ENCODE measurements at regions not wholly inside any gene's neighbourhood (a gene's known extent, or its start where the extent isn't known, plus 50 kb on each side); places are given as distances from the start of the nearest gene placed in this dataset.

DNA sequence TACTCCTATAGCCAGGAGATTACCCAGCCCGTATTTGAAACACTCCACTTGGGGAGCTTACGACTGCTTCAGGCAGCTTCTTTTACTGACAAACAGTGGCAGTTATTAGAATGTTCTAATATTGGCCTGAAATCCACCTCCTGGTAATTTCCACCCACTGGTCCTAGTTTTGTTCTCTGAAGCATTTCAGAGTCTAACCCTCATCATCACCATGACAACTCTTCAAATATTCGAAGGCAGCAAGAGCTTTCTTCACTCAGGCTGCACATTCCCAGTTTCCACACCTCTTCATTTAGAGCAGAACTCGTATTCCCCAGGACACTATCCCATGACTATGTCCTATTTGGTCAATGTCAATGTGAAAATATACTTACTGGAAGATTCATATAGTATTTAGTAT is 325.6 kb downstream of the UBE3D start:
- DNase-seq (ENCODE audit: low read depth in 6 of 9, low spot score in 9 of 9), result no peak
- Histone ChIP-seq H3K4me3 (ENCODE audit: low read length in 2 of 2) (no peak overlapping the region), H3K27me3 (ENCODE audit: control insufficient read depth in 2 of 2, insufficient read depth in 1 of 2, low read length in 1 of 2) (no peaks in the 10 kb centered on the region), H3K27ac (ENCODE audit: low read depth in 1 of 2, low read length in 1 of 2) (no peak overlapping the region), H3K9me3 (ENCODE audit: control insufficient read depth in 2 of 2, insufficient read depth in 1 of 2, low read length in 1 of 2) (no peaks in the 10 kb centered on the region), H3K36me3 (ENCODE audit: control insufficient read depth in 2 of 2, insufficient read depth in 2 of 2, low read length in 1 of 2) (no peaks in the 10 kb centered on the region), H3K4me1 (ENCODE audit: control insufficient read depth in 2 of 2, insufficient read depth in 2 of 2, low read length in 2 of 2) (no peaks in the 10 kb centered on the region)
- 83% methylated on average over 4 of the region's 4 CpGs for WGBS

DNA sequence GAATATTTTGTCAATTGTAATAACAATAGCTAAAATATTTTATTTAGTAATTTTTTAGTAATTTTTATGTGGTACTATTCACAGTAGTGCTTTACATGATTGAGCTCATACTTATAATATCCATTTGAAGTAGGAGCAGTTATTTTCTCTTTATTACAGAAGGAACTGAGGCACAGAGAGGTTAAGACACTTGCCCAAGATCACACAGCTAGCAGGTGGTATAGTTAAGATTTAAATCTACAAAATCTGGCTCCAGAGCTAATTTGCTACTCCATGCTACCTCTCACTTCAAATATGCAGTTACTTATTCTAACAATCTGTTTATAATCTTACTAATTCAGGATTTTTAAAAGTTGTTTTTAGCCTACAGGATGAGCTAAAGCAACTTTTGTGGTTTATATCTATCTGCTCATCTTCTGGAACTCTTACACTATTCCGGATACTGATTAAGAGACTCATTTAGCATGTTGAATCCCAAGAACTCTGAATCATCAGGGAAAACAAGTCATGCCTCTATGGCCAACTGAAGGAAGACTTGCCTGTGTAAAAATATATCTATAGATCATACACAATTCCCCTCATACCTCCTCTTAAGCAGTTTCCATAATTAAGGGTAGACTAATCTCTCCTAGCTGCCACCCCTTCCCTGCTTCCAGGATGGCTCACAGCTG is 324.2 kb downstream of the UBE3D start:
- no peak for DNase-seq (ENCODE audit: low read depth in 6 of 9, low spot score in 9 of 9)
- whole genome bisulfite sequencing, result 100% methylated on average over 1 of the region's 1 CpG
- H3K36me3 ChIP-seq (ENCODE audit: control insufficient read depth in 2 of 2, insufficient read depth in 2 of 2, low read length in 1 of 2), result no peaks in the 10 kb centered on the region
- H3K4me3 ChIP-seq (ENCODE audit: low read length in 2 of 2), result no peak overlapping the region
- no peak overlapping the region for H3K27ac ChIP-seq (ENCODE audit: low read depth in 1 of 2, low read length in 1 of 2)
- H3K4me1 ChIP-seq (ENCODE audit: control insufficient read depth in 2 of 2, insufficient read depth in 2 of 2, low read length in 2 of 2), result no peaks in the 10 kb centered on the region
- H3K27me3 ChIP-seq (ENCODE audit: control insufficient read depth in 2 of 2, insufficient read depth in 1 of 2, low read length in 1 of 2), result no peaks in the 10 kb centered on the region
- no peaks in the 10 kb centered on the region for H3K9me3 ChIP-seq (ENCODE audit: control insufficient read depth in 2 of 2, insufficient read depth in 1 of 2, low read length in 1 of 2)

DNA sequence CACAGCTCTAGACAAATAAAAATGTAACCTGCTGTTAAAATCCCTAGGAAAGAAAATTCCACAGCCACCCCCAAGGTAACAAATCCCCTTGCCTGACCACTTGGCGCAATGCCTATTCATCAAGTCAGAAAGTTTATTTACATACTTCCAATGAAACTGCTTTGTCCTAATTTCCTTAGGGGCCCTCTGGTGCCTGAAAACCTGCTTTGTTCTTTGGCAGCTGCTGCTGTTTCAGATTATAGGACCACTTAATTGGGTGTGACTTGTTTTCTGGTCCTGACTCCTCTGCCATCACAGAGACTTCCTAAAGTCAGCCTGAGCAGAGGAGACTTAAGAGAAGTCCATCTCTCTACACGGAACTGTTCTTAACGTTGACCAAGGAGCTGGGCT is 323.6 kb downstream of the UBE3D start:
- DNase-seq (ENCODE audit: low read depth in 6 of 9, low spot score in 9 of 9), result no peak
- Histone ChIP-seq H3K36me3 (ENCODE audit: control insufficient read depth in 2 of 2, insufficient read depth in 2 of 2, low read length in 1 of 2) (no peaks in the 10 kb centered on the region), H3K4me1 (ENCODE audit: control insufficient read depth in 2 of 2, insufficient read depth in 2 of 2, low read length in 2 of 2) (no peaks in the 10 kb centered on the region), H3K9me3 (ENCODE audit: control insufficient read depth in 2 of 2, insufficient read depth in 1 of 2, low read length in 1 of 2) (no peaks in the 10 kb centered on the region), H3K27me3 (ENCODE audit: control insufficient read depth in 2 of 2, insufficient read depth in 1 of 2, low read length in 1 of 2) (no peaks in the 10 kb centered on the region), H3K27ac (ENCODE audit: low read depth in 1 of 2, low read length in 1 of 2) (no peak overlapping the region), H3K4me3 (ENCODE audit: low read length in 2 of 2) (no peak overlapping the region)
- WGBS, result 85% methylated on average over 3 of the region's 3 CpGs

DNA sequence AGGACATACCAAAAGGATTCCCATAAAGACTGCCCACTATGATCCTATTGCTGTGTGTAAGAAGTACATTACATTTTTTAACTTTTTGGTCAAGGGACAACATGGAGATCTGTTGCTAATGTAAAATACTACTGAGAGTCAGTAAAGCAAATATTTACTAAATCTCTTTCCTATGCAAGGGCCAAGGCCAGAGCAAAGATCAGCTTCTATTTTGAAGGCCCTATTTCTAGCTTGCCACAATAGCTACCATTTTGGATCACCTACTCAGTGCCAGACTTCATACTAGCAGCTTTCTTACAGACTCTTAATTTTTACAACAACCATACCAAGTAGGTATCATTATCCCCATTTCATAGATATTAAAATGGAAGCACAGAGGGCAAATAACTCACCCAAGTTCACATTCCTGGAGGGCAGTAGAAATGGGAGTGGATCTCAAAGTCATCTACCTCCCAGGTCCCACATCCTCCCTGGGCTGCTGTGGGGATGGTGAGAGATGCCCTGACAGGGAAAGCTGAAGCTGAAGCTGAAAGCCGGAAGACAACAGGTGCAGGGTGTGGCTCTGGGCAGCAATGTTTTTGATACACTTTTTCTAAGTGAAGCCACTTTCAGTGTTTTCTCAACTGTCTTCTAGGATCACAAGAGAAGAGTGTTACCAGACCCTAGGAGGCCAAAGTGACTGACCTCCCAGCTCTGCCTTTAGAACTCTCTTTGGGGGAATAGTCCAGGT is 321.2 kb downstream of the UBE3D start:
- Histone ChIP-seq H3K36me3 (ENCODE audit: control insufficient read depth in 2 of 2, insufficient read depth in 2 of 2, low read length in 1 of 2) (no peaks in the 10 kb centered on the region), H3K27ac (ENCODE audit: low read depth in 1 of 2, low read length in 1 of 2) (no peak overlapping the region), H3K27me3 (ENCODE audit: control insufficient read depth in 2 of 2, insufficient read depth in 1 of 2, low read length in 1 of 2) (no peaks in the 10 kb centered on the region), H3K4me3 (ENCODE audit: low read length in 2 of 2) (no peak overlapping the region), H3K9me3 (ENCODE audit: control insufficient read depth in 2 of 2, insufficient read depth in 1 of 2, low read length in 1 of 2) (no peaks in the 10 kb centered on the region), H3K4me1 (ENCODE audit: control insufficient read depth in 2 of 2, insufficient read depth in 2 of 2, low read length in 2 of 2) (no peaks in the 10 kb centered on the region)
- DNase-seq (ENCODE audit: low read depth in 6 of 9, low spot score in 9 of 9), result no peak
- 96% methylated on average over 1 of the region's 1 CpG for WGBS

DNA sequence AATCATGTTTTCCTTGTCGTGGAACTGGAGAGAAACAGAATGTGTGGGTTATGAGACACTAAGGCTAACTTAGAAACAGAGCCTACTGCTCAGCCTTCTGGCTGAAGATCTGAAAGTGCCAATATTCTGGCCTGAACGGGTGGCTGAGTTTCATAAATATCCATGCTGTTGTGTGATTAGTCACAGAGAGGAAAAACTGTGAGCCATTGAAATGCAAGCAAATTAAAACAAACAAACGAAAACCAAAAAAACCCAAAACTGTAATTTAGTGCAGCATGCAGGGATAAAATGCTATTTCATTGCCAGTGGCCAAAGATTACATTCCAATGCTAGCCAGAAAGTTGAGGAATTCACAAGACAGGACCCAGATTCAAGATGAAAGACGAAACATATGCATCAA is 315.1 kb downstream of the UBE3D start:
- no peak for DNase-seq (ENCODE audit: low read depth in 6 of 9, low spot score in 9 of 9)
- H3K4me3 ChIP-seq (ENCODE audit: low read length in 2 of 2), result no peak overlapping the region
- no peaks in the 10 kb centered on the region for H3K36me3 ChIP-seq (ENCODE audit: control insufficient read depth in 2 of 2, insufficient read depth in 2 of 2, low read length in 1 of 2)
- 86% methylated on average over 4 of the region's 4 CpGs for WGBS
- no peak overlapping the region for H3K27ac ChIP-seq (ENCODE audit: low read depth in 1 of 2, low read length in 1 of 2)
- H3K4me1 ChIP-seq (ENCODE audit: control insufficient read depth in 2 of 2, insufficient read depth in 2 of 2, low read length in 2 of 2), result no peaks in the 10 kb centered on the region
- H3K27me3 ChIP-seq (ENCODE audit: control insufficient read depth in 2 of 2, insufficient read depth in 1 of 2, low read length in 1 of 2), result no peaks in the 10 kb centered on the region
- no peaks in the 10 kb centered on the region for H3K9me3 ChIP-seq (ENCODE audit: control insufficient read depth in 2 of 2, insufficient read depth in 1 of 2, low read length in 1 of 2)

DNA sequence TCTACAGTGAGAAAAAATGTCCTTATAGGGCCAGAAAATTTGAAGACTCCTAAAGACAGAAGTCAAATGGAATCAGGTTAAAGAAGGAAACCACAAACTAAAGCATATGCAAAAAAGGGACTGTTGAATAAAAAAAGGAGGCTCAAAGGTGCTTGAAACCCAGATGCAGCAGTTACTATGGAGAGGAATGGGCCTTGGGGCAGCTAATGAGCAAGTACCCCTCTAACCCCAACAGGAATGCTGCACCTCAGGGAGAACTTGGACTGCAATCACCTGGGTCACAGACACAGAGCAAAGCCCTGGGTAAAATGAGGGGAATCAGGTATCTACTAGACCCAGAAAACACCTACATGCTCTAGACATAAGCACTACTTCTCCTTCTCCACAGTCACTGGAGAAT is 313.9 kb downstream of the UBE3D start:
- no peaks in the 10 kb centered on the region for H3K27me3 ChIP-seq (ENCODE audit: control insufficient read depth in 2 of 2, insufficient read depth in 1 of 2, low read length in 1 of 2)
- no peaks in the 10 kb centered on the region for H3K36me3 ChIP-seq (ENCODE audit: control insufficient read depth in 2 of 2, insufficient read depth in 2 of 2, low read length in 1 of 2)
- no peak overlapping the region for H3K27ac ChIP-seq (ENCODE audit: low read depth in 1 of 2, low read length in 1 of 2)
- no peak overlapping the region for H3K4me3 ChIP-seq (ENCODE audit: low read length in 2 of 2)
- DNase-seq (ENCODE audit: low read depth in 6 of 9, low spot score in 9 of 9), result no peak
- no peaks in the 10 kb centered on the region for H3K4me1 ChIP-seq (ENCODE audit: control insufficient read depth in 2 of 2, insufficient read depth in 2 of 2, low read length in 2 of 2)
- H3K9me3 ChIP-seq (ENCODE audit: control insufficient read depth in 2 of 2, insufficient read depth in 1 of 2, low read length in 1 of 2), result no peaks in the 10 kb centered on the region

DNA sequence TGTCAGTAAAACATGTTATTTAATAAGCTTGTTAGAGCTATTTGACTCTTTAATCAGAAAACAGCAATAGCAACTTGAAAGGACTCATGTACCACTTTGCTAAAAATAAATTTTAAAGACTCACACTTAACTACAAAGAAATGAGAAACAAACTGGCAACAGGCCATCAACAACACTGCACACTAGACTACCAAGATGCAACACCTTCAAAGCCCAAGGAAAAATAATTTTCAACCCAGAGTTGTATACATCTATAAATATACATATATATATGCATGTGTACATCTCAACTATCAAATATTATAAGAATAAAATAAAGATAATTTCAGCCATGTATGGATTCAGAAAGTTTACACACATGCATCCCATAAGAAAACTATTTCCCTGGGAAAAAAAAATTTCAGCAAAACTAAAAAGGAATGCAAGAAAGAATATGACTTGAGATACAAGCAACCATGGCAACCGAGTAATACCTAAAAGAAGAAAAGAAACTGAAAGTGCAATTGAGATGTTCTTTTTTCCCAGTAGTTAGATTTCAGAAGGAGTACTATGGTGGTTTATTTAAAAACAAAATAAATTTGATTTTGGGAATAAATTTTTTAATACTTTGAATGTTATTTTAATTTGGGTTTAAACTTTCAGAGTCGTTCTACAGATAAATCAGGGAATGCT is 303.8 kb downstream of the UBE3D start:
- Histone ChIP-seq H3K27ac (ENCODE audit: low read depth in 1 of 2, low read length in 1 of 2) (no peak overlapping the region), H3K9me3 (ENCODE audit: control insufficient read depth in 2 of 2, insufficient read depth in 1 of 2, low read length in 1 of 2) (no peaks in the 10 kb centered on the region), H3K27me3 (ENCODE audit: control insufficient read depth in 2 of 2, insufficient read depth in 1 of 2, low read length in 1 of 2) (no peaks in the 10 kb centered on the region), H3K36me3 (ENCODE audit: control insufficient read depth in 2 of 2, insufficient read depth in 2 of 2, low read length in 1 of 2) (no peaks in the 10 kb centered on the region), H3K4me3 (ENCODE audit: low read length in 2 of 2) (no peak overlapping the region), H3K4me1 (ENCODE audit: control insufficient read depth in 2 of 2, insufficient read depth in 2 of 2, low read length in 2 of 2) (no peaks in the 10 kb centered on the region)
- 93% methylated on average over 2 of the region's 2 CpGs for WGBS
- no peak for DNase-seq (ENCODE audit: low read depth in 6 of 9, low spot score in 9 of 9)

DNA sequence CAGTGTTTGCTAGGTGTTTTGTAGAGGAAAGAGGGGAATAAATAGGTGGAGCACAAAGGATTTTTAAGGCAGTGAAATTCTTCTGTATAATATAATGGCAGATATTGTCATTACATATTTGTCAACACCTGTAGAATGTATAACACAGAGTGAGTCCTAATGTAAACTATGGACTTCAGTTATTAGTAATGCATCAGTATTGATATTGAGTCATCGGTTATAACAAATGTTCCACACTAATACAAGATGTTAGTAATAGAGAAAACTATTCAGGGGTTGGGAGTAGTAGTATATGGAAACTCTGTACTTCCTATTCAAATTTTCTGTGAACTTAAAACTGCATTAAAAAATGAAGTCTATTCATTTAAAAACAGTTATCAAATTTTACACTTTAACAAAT is 299.2 kb downstream of the UBE3D start:
- no peaks in the 10 kb centered on the region for H3K4me1 ChIP-seq (ENCODE audit: control insufficient read depth in 2 of 2, insufficient read depth in 2 of 2, low read length in 2 of 2)
- H3K4me3 ChIP-seq (ENCODE audit: low read length in 2 of 2), result no peak overlapping the region
- no peaks in the 10 kb centered on the region for H3K9me3 ChIP-seq (ENCODE audit: control insufficient read depth in 2 of 2, insufficient read depth in 1 of 2, low read length in 1 of 2)
- H3K27ac ChIP-seq (ENCODE audit: low read depth in 1 of 2, low read length in 1 of 2), result no peak overlapping the region
- DNase-seq (ENCODE audit: low read depth in 6 of 9, low spot score in 9 of 9), result no peak
- H3K27me3 ChIP-seq (ENCODE audit: control insufficient read depth in 2 of 2, insufficient read depth in 1 of 2, low read length in 1 of 2), result no peaks in the 10 kb centered on the region
- WGBS, result 94% methylated on average over 1 of the region's 1 CpG
- no peaks in the 10 kb centered on the region for H3K36me3 ChIP-seq (ENCODE audit: control insufficient read depth in 2 of 2, insufficient read depth in 2 of 2, low read length in 1 of 2)

DNA sequence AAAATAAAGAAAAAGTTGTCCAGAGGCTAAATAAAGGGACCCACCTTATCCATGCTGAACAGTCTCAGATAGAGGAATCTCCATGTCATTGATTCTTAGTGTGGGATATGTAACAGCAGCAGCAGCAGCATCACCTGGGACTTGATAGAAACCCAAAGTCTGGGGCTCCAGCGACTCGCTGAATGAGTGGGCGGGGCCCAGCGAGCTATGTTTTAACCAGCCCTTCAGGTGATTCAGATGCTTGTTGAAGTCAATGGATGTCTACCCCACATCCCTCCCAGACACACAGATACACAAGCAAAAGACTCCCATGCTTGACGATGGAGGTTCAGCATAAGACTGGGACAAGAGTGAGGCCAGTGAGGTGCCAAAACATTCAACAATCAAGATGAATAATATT is 298.6 kb downstream of the UBE3D start:
- Histone ChIP-seq H3K9me3 (ENCODE audit: control insufficient read depth in 2 of 2, insufficient read depth in 1 of 2, low read length in 1 of 2) (no peaks in the 10 kb centered on the region), H3K27ac (ENCODE audit: low read depth in 1 of 2, low read length in 1 of 2) (no peak overlapping the region), H3K4me3 (ENCODE audit: low read length in 2 of 2) (no peak overlapping the region), H3K4me1 (ENCODE audit: control insufficient read depth in 2 of 2, insufficient read depth in 2 of 2, low read length in 2 of 2) (no peaks in the 10 kb centered on the region), H3K27me3 (ENCODE audit: control insufficient read depth in 2 of 2, insufficient read depth in 1 of 2, low read length in 1 of 2) (no peaks in the 10 kb centered on the region), H3K36me3 (ENCODE audit: control insufficient read depth in 2 of 2, insufficient read depth in 2 of 2, low read length in 1 of 2) (no peaks in the 10 kb centered on the region)
- 94% methylated on average over 5 of the region's 5 CpGs for WGBS
- no peak for DNase-seq (ENCODE audit: low read depth in 6 of 9, low spot score in 9 of 9)

Data from thymus (tissue), 11 donors.